ENCODE measurements at regions not wholly inside any gene's neighbourhood (a gene's known extent, or its start where the extent isn't known, plus 50 kb on each side); places are given as distances from the start of the nearest gene placed in this dataset.

GRCh38 chr3:76942101-76942500 lies 97.8 kb upstream of the ROBO2 start:
- no peak for TF ChIP-seq EZH2phosphoT487 (IDR thresholded peaks at IDR 0.05; ENCODE audit: borderline replicate concordance)
- TF ChIP-seq CTCF (conservative IDR thresholded peaks at IDR 0.05; ENCODE audit: low read length), result no peak

All from Loucy (cell line).